Neural progenitor cell (in vitro differentiated cells): ENCODE measurements at regions not wholly inside any gene's neighbourhood (a gene's known extent, or its start where the extent isn't known, plus 50 kb on each side); places are given as distances from the start of the nearest gene placed in this dataset.
"Not testable (repeated sequence)": the region's sequence is repeated elsewhere in the genome, so short reads cannot be mapped to it uniquely, and the experiment has no call there.

Source experiments
- DNase-seq: peaks from one replicate; pipeline ENCODE4 v3.0.0-alpha.2; 2016; ENCODE audit warnings: low spot score
- H2AFZ ChIP-seq: fragments of 200-600 bp; sonication (generic); replicated peaks from 2 replicates; pipeline ENCODE4 v1.6.1; 2016; ENCODE audit warnings: antibody characterized with exemption
- H3F3A ChIP-seq: fragments of 200-600 bp; sonication (generic); 2 replicates; pipeline ENCODE4 v1.6.1; 2016; ENCODE audit warnings: antibody characterized with exemption, low read depth
- H3K27ac ChIP-seq: fragments of 200-600 bp; sonication (generic); 2 replicates; pipeline ENCODE4 v1.5.1; 2016; ENCODE audit warnings: mild to moderate bottlenecking
- H3K27me3 ChIP-seq: fragments of 200-600 bp; sonication (generic); 2 replicates; pipeline ENCODE4 v1.6.1; 2016; ENCODE audit warnings: mild to moderate bottlenecking, moderate library complexity
- H3K36me3 ChIP-seq: fragments of 200-600 bp; sonication (generic); 2 replicates; pipeline ENCODE4 v1.5.1; 2016
- H3K4me1 ChIP-seq: fragments of 200-600 bp; sonication (generic); 2 replicates; pipeline ENCODE4 v1.6.1; 2016; ENCODE audit warnings: mixed run types
- H3K4me2 ChIP-seq: fragments of 200-600 bp; sonication (generic); 2 replicates; pipeline ENCODE4 v1.6.1; 2016
- H3K4me3 ChIP-seq: fragments of 200-600 bp; sonication (generic); 2 replicates; pipeline ENCODE4 v1.5.1; 2016
- H3K79me2 ChIP-seq: fragments of 200-600 bp; sonication (generic); 2 replicates; pipeline ENCODE4 v1.6.1; 2016; ENCODE audit warnings: low read depth
- H3K9ac ChIP-seq: fragments of 200-600 bp; sonication (generic); 2 replicates; pipeline ENCODE4 v1.6.1; 2016
- H3K9me3 ChIP-seq: fragments of 200-600 bp; sonication (generic); 2 replicates; pipeline ENCODE4 v1.5.1; 2016; ENCODE audit warnings: low read depth
- H4K20me1 ChIP-seq: fragments of 200-600 bp; sonication (generic); 2 replicates; pipeline ENCODE4 v1.6.1; 2016; ENCODE audit warnings: low read depth
- H3K27ac Mint-ChIP-seq: 3 replicates; pipeline ENCODE4 v1.8.0; 2021; ENCODE audit warnings: mixed read lengths
- H3K27me3 Mint-ChIP-seq: 2 replicates; pipeline ENCODE4 v1.8.0; 2022; ENCODE audit warnings: low read depth, mild to moderate bottlenecking, inconsistent platforms, moderate library complexity, mixed read lengths; ENCODE audit not compliant: insufficient read depth
- H3K36me3 Mint-ChIP-seq: 3 replicates; pipeline ENCODE4 v1.8.0; 2021; ENCODE audit warnings: mixed read lengths
- H3K4me1 Mint-ChIP-seq: 3 replicates; pipeline ENCODE4 v1.8.0; 2021; ENCODE audit warnings: mixed read lengths
- H3K4me3 Mint-ChIP-seq: 3 replicates; pipeline ENCODE4 v1.8.0; 2021; ENCODE audit warnings: mild to moderate bottlenecking, moderate library complexity, mixed read lengths
- H3K9me3 Mint-ChIP-seq: 3 replicates; pipeline ENCODE4 v1.8.0; 2020; ENCODE audit warnings: mixed read lengths
- CTCF ChIP-seq: fragments of 200-600 bp; sonication (generic); IDR thresholded peaks from 2 replicates; pipeline ENCODE4 v1.5.1; 2017; ENCODE audit warnings: antibody characterized with exemption, mild to moderate bottlenecking
- EZH2 ChIP-seq: fragments of 200-600 bp; sonication (generic); IDR thresholded peaks from 2 replicates; pipeline ENCODE4 v1.6.1; 2017; ENCODE audit warnings: antibody characterized with exemption, mild to moderate bottlenecking, moderate library complexity
- EZH2phosphoT487 ChIP-seq: fragments of 200-600 bp; sonication (generic); IDR thresholded peaks from 2 replicates; pipeline ENCODE4 v1.6.1; 2017; ENCODE audit warnings: antibody characterized with exemption

GRCh38 chr3:182519569-182519968, 273.7 kb upstream of the ATP11B start:
- Histone ChIP-seq H4K20me1 (no peaks in the 10 kb centered on the region), H3K36me3 (no peaks in the 10 kb centered on the region), H3K9ac (no peak overlapping the region), H3K27ac (no peak overlapping the region), H3F3A (peaks cover 25% of the 10 kb centered on the region), H3K4me3 (no peak overlapping the region), H3K27me3 (no peaks in the 10 kb centered on the region), H3K9me3 (no peaks in the 10 kb centered on the region), H3K79me2 (no peaks in the 10 kb centered on the region), H3K4me1 (peaks cover 37% of the 10 kb centered on the region), H3K4me2 (no peak overlapping the region), H2AFZ (no peak overlapping the region)
- Mint-ChIP-seq H3K9me3 (no peaks in the 10 kb centered on the region), H3K4me3 (no peak overlapping the region), H3K27me3 (peaks cover 2% of the 10 kb centered on the region), H3K27ac (no peak overlapping the region), H3K4me1 (peaks cover 40% of the 10 kb centered on the region), H3K36me3 (no peaks in the 10 kb centered on the region)
- no peak for DNase-seq
- no peak for TF ChIP-seq EZH2
- no peak for TF ChIP-seq CTCF
- TF ChIP-seq EZH2phosphoT487 = no peak

GRCh38 chr3:182521339-182521738, 272.0 kb upstream of the ATP11B start:
- Mint-ChIP-seq H3K27ac (no peak overlapping the region), H3K4me1 (peaks cover 35% of the 10 kb centered on the region), H3K27me3 (peaks cover 4% of the 10 kb centered on the region), H3K36me3 (no peaks in the 10 kb centered on the region), H3K4me3 (no peak overlapping the region), H3K9me3 (no peaks in the 10 kb centered on the region)
- H3K4me1 ChIP-seq = peaks cover 38% of the 10 kb centered on the region
- no peaks in the 10 kb centered on the region for H4K20me1 ChIP-seq
- no peaks in the 10 kb centered on the region for H3K9me3 ChIP-seq
- no peak for DNase-seq
- H3K9ac ChIP-seq = no peak overlapping the region
- no peak overlapping the region for H3K4me2 ChIP-seq
- H2AFZ ChIP-seq = no peak overlapping the region
- H3K36me3 ChIP-seq = no peaks in the 10 kb centered on the region
- TF ChIP-seq CTCF = no peak
- no peak for TF ChIP-seq EZH2phosphoT487
- no peak for TF ChIP-seq EZH2
- no peaks in the 10 kb centered on the region for H3K27me3 ChIP-seq
- H3K27ac ChIP-seq = no peak overlapping the region
- H3F3A ChIP-seq = peaks cover 23% of the 10 kb centered on the region
- H3K79me2 ChIP-seq = no peaks in the 10 kb centered on the region
- H3K4me3 ChIP-seq = no peak overlapping the region

- H3K36me3 ChIP-seq, H3K36me3 Mint-ChIP-seq, H3K4me2 ChIP-seq, H3K4me3 ChIP-seq, H3K27me3 Mint-ChIP-seq, H3K27me3 ChIP-seq, DNase-seq, H3K27ac Mint-ChIP-seq, H3K27ac ChIP-seq, H3F3A ChIP-seq, H3K9me3 Mint-ChIP-seq, H3K9me3 ChIP-seq, H4K20me1 ChIP-seq, H2AFZ ChIP-seq, H3K79me2 ChIP-seq, H3K9ac ChIP-seq: not testable (repeated sequence)
- peaks cover 23% of the 10 kb centered on the region for H3K4me1 Mint-ChIP-seq
- peaks cover 27% of the 10 kb centered on the region for H3K4me1 ChIP-seq
- H3K4me3 Mint-ChIP-seq = peak overlapping the region; percentile 4
Measured at GRCh38 chr3:182523424-182523823, 269.9 kb upstream of the ATP11B start.

GRCh38 chr3:182523836-182524235, 269.5 kb upstream of the ATP11B start:
- Mint-ChIP-seq H3K4me3 (peak overlapping the region; percentile 9), H3K4me1 (peaks cover 21% of the 10 kb centered on the region), H3K9me3 (no peaks in the 10 kb centered on the region), H3K27me3 (peaks cover 4% of the 10 kb centered on the region), H3K27ac (no peak overlapping the region), H3K36me3 (no peaks in the 10 kb centered on the region)
- H3K9me3 ChIP-seq = no peaks in the 10 kb centered on the region
- peaks cover 25% of the 10 kb centered on the region for H3K4me1 ChIP-seq
- no peak overlapping the region for H3K27ac ChIP-seq
- H3K4me2 ChIP-seq = no peak overlapping the region
- H2AFZ ChIP-seq = no peak overlapping the region
- H3K79me2 ChIP-seq = no peaks in the 10 kb centered on the region
- H4K20me1 ChIP-seq = no peaks in the 10 kb centered on the region
- no peaks in the 10 kb centered on the region for H3K27me3 ChIP-seq
- no peak overlapping the region for H3K4me3 ChIP-seq
- DNase-seq = no peak
- H3K36me3 ChIP-seq = no peaks in the 10 kb centered on the region
- no peaks in the 10 kb centered on the region for H3F3A ChIP-seq
- TF ChIP-seq CTCF = no peak
- TF ChIP-seq EZH2phosphoT487 = no peak
- TF ChIP-seq EZH2 = no peak
- H3K9ac ChIP-seq = no peak overlapping the region
